ENCODE measurements at regions not wholly inside any gene's neighbourhood (a gene's known extent, or its start where the extent isn't known, plus 50 kb on each side); places are given as distances from the start of the nearest gene placed in this dataset.

DNA sequence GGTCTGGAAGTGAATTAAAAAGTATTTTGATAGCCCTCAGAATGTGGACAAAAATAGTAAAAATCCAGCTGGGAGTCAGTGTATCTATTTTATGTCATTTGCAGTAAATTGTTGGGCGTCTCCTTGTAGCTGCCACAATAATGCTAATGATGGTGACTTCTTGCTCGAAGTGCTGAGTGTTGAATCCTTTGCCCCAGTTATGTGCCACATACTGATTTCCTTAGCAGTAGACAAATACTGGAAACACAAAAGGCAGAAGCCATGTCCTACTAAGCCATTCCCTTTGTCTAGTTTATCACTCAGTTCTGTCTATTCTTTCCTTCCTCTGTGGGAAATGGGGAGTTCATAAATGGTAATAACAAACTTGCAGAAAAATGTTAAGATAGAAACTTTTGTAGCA lies 70.7 kb upstream of the CXADR start:
- DNase-seq (ENCODE audit: low read depth), result no peak
- H3K4me3 ChIP-seq (ENCODE audit: low read depth, low read length), result no peak overlapping the region
- TF ChIP-seq, protein P1, sequence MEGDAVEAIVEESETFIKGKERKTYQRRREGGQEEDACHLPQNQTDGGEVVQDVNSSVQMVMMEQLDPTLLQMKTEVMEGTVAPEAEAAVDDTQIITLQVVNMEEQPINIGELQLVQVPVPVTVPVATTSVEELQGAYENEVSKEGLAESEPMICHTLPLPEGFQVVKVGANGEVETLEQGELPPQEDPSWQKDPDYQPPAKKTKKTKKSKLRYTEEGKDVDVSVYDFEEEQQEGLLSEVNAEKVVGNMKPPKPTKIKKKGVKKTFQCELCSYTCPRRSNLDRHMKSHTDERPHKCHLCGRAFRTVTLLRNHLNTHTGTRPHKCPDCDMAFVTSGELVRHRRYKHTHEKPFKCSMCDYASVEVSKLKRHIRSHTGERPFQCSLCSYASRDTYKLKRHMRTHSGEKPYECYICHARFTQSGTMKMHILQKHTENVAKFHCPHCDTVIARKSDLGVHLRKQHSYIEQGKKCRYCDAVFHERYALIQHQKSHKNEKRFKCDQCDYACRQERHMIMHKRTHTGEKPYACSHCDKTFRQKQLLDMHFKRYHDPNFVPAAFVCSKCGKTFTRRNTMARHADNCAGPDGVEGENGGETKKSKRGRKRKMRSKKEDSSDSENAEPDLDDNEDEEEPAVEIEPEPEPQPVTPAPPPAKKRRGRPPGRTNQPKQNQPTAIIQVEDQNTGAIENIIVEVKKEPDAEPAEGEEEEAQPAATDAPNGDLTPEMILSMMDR (IDR thresholded peaks at IDR 0.05; ENCODE audit: insufficient read depth, low read depth, low read length, missing control alignments), result no peak

DNA sequence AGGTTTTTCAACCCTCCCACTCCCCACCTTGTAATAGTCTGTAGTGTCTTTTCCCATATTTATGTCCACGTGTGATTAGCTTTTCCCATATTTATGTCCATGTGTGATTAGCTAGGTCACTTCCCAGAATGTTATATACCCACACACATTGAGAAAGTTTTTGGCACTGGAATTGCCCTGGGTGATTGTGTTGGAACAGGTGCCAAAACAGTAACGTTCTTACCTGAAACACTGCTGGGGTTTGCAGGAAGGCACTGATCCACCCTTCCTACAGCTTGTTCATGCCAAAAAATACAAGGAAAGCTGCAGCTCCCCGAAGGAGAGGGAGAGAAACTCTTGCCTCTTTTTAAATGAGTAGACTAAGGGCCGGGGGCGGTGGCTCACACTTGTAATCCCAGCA lies 68.0 kb upstream of the CXADR start:
- TF ChIP-seq, protein P1 (IDR thresholded peaks at IDR 0.05; ENCODE audit: insufficient read depth, low read depth, low read length, missing control alignments), result no peak
- H3K4me3 ChIP-seq (ENCODE audit: low read depth, low read length), result no peak overlapping the region
- no peak for DNase-seq (ENCODE audit: low read depth)

DNA sequence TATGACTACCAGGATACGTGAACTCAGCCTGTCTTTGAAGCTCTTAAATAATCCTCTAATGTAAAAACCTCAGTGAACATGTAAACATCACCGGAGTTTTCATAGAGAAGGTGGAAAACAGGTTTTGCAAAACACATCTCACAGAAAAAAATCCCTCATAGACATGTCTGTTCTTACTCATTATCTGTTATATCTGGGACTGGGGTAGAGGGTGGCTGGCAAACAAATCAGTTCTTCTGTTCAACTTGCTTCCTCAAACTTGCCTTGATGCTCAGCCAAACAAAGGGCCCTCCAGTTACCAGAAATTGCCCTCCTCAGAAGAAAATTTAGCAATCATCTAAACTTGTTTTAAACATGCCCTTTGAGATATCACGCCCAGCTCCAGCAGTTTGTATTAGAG lies 66.1 kb upstream of the CXADR start:
- TF ChIP-seq, protein P1 (IDR thresholded peaks at IDR 0.05; ENCODE audit: insufficient read depth, low read depth, low read length, missing control alignments), result no peak

DNA sequence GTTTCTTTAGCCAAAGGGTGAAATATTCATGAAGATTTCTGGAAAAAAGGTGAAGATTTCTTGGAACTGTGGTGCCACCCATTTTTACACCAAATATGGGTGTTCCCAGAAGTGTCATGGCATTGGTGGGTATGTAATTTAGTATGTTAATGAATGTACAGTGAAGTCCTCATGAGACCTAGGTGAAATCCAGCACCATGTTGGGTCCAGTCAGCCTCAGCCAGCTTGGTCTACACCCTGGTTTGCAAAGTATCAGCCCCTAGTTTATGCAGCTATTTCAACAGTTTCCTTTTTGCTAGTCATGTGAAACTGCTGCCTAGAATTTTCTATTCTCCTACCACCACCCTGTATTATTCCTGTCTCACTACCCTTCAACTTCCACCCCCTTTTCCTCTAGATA lies 63.1 kb upstream of the CXADR start:
- no peak overlapping the region for H3K4me3 ChIP-seq (ENCODE audit: low read depth, low read length)
- no peak for DNase-seq (ENCODE audit: low read depth)
- TF ChIP-seq, protein P1 (IDR thresholded peaks at IDR 0.05; ENCODE audit: insufficient read depth, low read depth, low read length, missing control alignments), result no peak

More for the DNA sequence above, 66.1 kb upstream of the CXADR start:
- DNase-seq (ENCODE audit: low read depth), result no peak
- H3K4me3 ChIP-seq (ENCODE audit: low read depth, low read length), result no peak overlapping the region

DNA sequence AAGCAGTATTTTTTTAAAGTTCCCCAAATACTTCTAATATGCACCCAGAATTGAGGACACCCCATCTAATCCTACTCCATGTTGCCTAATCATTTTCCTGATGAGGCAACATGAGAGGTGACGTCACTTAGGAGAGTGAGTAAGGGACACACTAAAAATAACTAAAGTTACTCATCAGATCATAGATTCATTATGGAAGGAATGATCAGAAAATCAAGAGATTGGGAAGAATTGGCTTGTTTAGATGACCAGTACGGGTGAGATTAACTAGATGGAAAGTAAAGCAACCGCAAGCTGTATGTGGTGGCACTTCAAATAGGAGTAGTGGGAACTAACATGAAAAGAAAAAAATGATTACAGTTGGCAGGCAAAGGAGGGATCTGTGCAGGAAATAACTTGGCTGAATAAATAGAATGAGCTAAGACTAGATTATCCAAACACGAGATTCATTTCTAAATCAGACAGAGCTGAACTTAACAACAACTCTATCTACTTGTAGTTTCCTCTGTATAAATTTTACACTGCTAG lies 61.4 kb upstream of the CXADR start:
- TF ChIP-seq, protein P1 (IDR thresholded peaks at IDR 0.05; ENCODE audit: insufficient read depth, low read depth, low read length, missing control alignments), result no peak
- H3K4me3 ChIP-seq (ENCODE audit: low read depth, low read length), result no peak overlapping the region
- no peak for DNase-seq (ENCODE audit: low read depth)

DNA sequence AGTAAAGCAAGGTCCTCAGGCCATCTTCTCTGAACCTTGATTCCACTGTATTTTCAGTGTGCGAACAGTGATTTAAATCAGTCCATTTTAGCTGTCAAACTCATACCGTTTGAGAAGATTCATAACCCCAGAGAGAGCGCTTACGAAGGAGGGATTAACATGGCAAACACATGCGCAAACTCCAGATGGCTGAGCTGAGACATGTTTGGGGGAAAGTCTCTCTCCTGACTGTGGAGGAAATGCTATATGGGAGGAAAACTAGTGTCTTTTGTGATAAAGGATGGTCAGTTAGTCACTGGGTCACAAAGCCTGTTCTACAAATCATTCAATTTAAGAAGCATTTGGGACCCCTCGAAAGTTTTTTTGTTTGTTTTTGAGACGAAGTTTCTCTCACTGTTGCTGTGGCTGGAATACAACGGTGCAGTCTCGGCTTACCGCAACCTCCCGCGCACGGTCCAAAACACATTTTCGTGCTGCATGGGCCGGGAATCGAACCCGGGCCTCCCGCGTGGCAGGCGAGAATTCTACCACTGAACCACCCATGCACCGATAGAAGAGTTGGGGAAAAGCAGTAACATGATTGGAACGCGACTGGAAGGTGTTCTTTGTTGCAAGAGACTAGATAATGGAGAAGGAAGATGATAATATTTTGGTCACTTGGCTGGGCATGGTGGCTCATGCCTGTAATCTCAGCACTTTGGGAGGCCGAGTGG lies 58.4 kb upstream of the CXADR start:
- H3K4me3 ChIP-seq (ENCODE audit: low read depth, low read length), result no peak overlapping the region
- TF ChIP-seq, protein P1 (IDR thresholded peaks at IDR 0.05; ENCODE audit: insufficient read depth, low read depth, low read length, missing control alignments), result no peak

DNA sequence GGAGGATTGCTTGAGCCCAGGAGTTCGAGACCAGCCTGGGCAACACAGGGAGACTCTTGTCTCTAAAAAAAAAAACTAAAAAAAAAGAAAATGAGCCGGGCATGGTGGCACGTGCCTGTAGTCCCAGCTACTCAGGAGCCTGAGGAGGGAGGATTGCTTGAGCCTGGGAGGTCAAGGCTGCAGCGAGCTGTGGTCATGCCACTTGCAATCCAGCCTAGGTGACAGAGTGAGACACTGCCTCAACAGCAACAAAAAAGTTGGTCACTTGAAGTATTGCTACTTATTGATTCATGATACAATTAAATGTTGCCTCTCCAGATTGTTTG lies 57.9 kb upstream of the CXADR start:
- TF ChIP-seq, protein P1 (IDR thresholded peaks at IDR 0.05; ENCODE audit: insufficient read depth, low read depth, low read length, missing control alignments), result no peak
- DNase-seq (ENCODE audit: low read depth), result no peak
- no peak overlapping the region for H3K4me3 ChIP-seq (ENCODE audit: low read depth, low read length)

More for the DNA sequence above, 58.4 kb upstream of the CXADR start:
- peak; percentile 68 for DNase-seq (ENCODE audit: low read depth)
